Heart left ventricle (tissue), 13 donors: ENCODE measurements at regions not wholly inside any gene's neighbourhood (a gene's known extent, or its start where the extent isn't known, plus 50 kb on each side); places are given as distances from the start of the nearest gene placed in this dataset.

Source experiments
- CTCF ChIP-seq, 12 donors: fragments of 200-600 bp; sonication (generic) in 4 of 12; IDR thresholded peaks; one replicate each; pipeline versions ENCODE4 v1.5.0 to v1.8.0; 2018 to 2022; ENCODE audit warnings: antibody characterized with exemption in 12 of 12, mild to moderate bottlenecking in 5 of 12
- POLR2A ChIP-seq, 2 donors: fragments of 450-650 bp; IDR thresholded peaks; one replicate each; pipeline ENCODE4 v1.6.1; 2017; ENCODE audit warnings: antibody characterized with exemption in 2 of 2, mild to moderate bottlenecking in 2 of 2, moderate library complexity in 2 of 2
- donor health status: ischemic (EF 13 %, LVEDD 7.1; RV severe dilation, severe dysfunction).
- donor health status: DM: no; HTN: yes; CAD: no.
- donor health status: DM: no; HTN: no; CAD: no.
- donor health status: ischemic (EF 25% LVEDD 6.9; RV normal size, moderate dysfunction).
- donor health status: ischemic (EF 25% LVEDD 5.7; RV mildly dilated, moderate dysfunction).
- donor health status: ischemic (EF 35%, LVEDD 5.7; RV mildly dilated, moderate dysfunction).
- donor health status: nonischemic (EF 11% LVEDD 7.7; RV severe dilation, severe dysfunction).
- donor health status: DM: yes; HTN: yes; CAD: no.
- donor health status: PGD.
- donor health status: ischemic (EF 29% LVEDD 5.4; RV normal size, mild dysfunction).
- donor health status: nonischemic (EF 23%, LVEDD 6.1; RV moderate dilation, normal function).

- TF ChIP-seq CTCF (IDR thresholded peaks at IDR 0.05) (no peak), POLR2A (IDR thresholded peaks at IDR 0.05) (no peak)
Measured at GRCh38 chr21:25370311-25370744, 237.0 kb downstream of the MRPL39 start.
